ENCODE measurements at regions not wholly inside any gene's neighbourhood (a gene's known extent, or its start where the extent isn't known, plus 50 kb on each side); places are given as distances from the start of the nearest gene placed in this dataset.

DNA sequence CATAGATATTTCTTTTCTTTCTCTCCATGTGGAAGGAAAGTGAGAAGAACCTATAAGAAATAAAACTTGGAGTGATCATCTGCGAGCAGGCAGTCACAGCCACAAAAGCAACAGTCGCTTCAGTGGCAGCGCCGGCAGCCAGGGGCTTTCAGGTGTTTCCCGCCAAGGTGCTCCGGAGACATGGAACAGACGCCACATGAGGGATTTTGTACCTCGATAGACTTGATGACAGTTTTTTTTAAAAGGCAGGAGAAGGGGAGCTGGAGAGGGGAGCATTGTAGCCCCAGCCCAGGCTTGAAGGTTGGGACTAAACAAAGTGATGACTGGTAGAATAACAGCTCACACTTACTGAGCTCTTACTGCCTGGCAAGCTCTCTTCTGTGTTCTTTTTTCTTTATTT, 471.4 kb upstream of the B3GAT1 start:
- no peak for TF ChIP-seq POLR2A (IDR thresholded peaks at IDR 0.05)
- TF ChIP-seq EP300 (IDR thresholded peaks at IDR 0.05): no peak
- TF ChIP-seq, protein P1, sequence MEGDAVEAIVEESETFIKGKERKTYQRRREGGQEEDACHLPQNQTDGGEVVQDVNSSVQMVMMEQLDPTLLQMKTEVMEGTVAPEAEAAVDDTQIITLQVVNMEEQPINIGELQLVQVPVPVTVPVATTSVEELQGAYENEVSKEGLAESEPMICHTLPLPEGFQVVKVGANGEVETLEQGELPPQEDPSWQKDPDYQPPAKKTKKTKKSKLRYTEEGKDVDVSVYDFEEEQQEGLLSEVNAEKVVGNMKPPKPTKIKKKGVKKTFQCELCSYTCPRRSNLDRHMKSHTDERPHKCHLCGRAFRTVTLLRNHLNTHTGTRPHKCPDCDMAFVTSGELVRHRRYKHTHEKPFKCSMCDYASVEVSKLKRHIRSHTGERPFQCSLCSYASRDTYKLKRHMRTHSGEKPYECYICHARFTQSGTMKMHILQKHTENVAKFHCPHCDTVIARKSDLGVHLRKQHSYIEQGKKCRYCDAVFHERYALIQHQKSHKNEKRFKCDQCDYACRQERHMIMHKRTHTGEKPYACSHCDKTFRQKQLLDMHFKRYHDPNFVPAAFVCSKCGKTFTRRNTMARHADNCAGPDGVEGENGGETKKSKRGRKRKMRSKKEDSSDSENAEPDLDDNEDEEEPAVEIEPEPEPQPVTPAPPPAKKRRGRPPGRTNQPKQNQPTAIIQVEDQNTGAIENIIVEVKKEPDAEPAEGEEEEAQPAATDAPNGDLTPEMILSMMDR (IDR thresholded peaks at IDR 0.05): no peak
- WGBS, 2 donors: 65 to 75% methylated on average over 8 of the region's 8 CpGs

DNA sequence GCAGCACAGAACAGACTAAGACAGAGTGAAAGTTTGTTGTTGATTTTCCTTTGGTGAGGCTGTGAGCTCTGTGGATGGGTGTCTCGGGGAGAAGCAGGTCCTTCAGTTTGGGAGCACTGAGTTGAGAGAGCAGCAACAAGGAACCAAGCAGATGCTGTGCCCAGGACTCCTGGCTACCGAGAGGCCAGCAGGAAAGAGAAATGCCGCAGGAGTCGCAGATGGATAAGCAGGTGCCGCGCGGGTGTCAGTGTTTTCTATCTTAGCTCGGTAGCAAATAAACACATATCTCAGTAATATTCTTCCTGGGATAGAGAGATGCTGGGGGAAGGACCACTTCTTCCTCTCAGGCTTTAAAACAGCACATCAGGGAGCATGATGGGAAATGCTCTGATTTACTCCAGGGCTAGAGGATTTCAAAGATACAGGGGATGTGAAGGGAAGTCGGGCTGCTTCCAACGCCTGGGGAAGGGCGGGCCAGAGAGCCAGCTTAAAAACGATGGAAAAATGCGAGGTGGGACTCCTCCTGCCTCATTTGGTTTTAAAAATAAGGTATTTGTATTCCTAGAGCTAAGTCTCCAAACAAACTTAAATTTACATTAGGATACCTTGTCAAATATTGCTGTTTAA, 470.7 kb upstream of the B3GAT1 start:
- H3K27me3 ChIP-seq: no peaks in the 10 kb centered on the region
- no peak overlapping the region for H3K4me3 ChIP-seq
- ATAC-seq (ENCODE audit: low FRiP score in 2 of 2): no peak
- TF ChIP-seq, protein P1 (IDR thresholded peaks at IDR 0.05): no peak
- TF ChIP-seq POLR2A (IDR thresholded peaks at IDR 0.05): no peak
- no peak overlapping the region for H3K27ac ChIP-seq
- no peaks in the 10 kb centered on the region for H3K36me3 ChIP-seq
- H3K9me3 ChIP-seq: no peaks in the 10 kb centered on the region
- DNase-seq: no peak
- WGBS, 2 donors: 65 to 68% methylated on average over 13 of the region's 13 CpGs
- H3K4me1 ChIP-seq: no peaks in the 10 kb centered on the region

More for the DNA sequence above, 471.4 kb upstream of the B3GAT1 start:
- Histone ChIP-seq H3K27me3 (no peaks in the 10 kb centered on the region), H3K36me3 (no peaks in the 10 kb centered on the region), H3K9me3 (no peaks in the 10 kb centered on the region), H3K4me1 (no peaks in the 10 kb centered on the region), H3K4me3 (no peak overlapping the region), H3K27ac (no peak overlapping the region)
- DNase-seq: no peak
- no peak for ATAC-seq (ENCODE audit: low FRiP score in 2 of 2)

DNA sequence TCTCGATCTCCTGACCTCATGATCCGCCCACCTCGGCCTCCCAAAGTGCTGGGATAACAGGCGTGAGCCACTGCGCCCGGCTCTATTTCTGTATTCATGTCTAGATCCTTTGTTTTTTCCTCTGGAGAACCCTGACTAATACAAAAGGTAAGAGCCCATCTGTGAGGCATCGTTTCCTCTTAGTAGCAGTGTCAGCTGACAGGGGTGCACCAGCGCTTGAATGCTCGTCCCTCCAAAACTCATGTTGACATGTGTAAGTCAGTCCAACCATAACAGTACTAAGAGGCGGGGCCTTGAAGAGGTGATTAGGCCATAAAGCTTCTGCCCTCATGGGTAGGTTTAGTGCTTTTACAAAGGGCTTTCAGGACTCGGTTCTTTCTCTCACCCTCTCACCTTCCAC, 470.1 kb upstream of the B3GAT1 start:
- ATAC-seq (ENCODE audit: low FRiP score in 2 of 2) (no peak), DNase-seq (no peak)
- Histone ChIP-seq H3K36me3 (no peaks in the 10 kb centered on the region), H3K4me3 (no peak overlapping the region), H3K27ac (no peak overlapping the region), H3K9me3 (no peaks in the 10 kb centered on the region), H3K4me1 (no peaks in the 10 kb centered on the region), H3K27me3 (no peaks in the 10 kb centered on the region)
- WGBS, 2 donors: 79 to 86% methylated on average over 11 of the region's 11 CpGs
- TF ChIP-seq POLR2A (IDR thresholded peaks at IDR 0.05) (no peak), POLR2AphosphoS5 (IDR thresholded peaks at IDR 0.05) (no peak), EP300 (IDR thresholded peaks at IDR 0.05) (no peak)
- TF ChIP-seq, protein P1 (IDR thresholded peaks at IDR 0.05): no peak

DNA sequence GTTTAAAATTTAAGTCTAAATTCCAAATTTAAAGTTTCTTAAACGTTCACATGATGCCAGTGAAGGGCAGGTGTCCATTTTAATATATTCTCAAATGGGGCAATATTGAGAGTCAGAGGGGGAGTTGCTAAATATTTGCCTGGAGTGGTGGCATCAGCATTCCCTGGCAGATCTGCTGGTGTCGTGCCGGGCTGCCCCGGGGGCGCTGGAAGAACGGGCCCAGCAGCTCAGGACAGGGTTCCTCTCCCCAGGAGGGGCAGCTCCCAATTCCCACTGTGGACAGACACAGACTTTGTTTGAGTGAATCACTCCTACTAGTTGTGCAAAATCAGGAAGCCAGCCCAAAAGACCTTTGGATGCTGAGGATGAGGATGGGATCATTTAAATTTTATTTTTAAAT, 468.7 kb upstream of the B3GAT1 start:
- TF ChIP-seq EP300 (IDR thresholded peaks at IDR 0.05): no peak
- no peak for TF ChIP-seq POLR2AphosphoS5 (IDR thresholded peaks at IDR 0.05)
- TF ChIP-seq, protein P1 (IDR thresholded peaks at IDR 0.05): no peak
- TF ChIP-seq POLR2A (IDR thresholded peaks at IDR 0.05): no peak
- 66 to 77% methylated on average over 3 to 6 of the region's 6 CpGs for WGBS, 2 donors
- no peak overlapping the region for H3K27ac ChIP-seq
- ATAC-seq (ENCODE audit: low FRiP score in 2 of 2) (no peak), DNase-seq (no peak)
- no peak overlapping the region for H3K4me3 ChIP-seq
- no peaks in the 10 kb centered on the region for H3K4me1 ChIP-seq
- H3K9me3 ChIP-seq: no peaks in the 10 kb centered on the region
- no peaks in the 10 kb centered on the region for H3K27me3 ChIP-seq
- no peaks in the 10 kb centered on the region for H3K36me3 ChIP-seq

DNA sequence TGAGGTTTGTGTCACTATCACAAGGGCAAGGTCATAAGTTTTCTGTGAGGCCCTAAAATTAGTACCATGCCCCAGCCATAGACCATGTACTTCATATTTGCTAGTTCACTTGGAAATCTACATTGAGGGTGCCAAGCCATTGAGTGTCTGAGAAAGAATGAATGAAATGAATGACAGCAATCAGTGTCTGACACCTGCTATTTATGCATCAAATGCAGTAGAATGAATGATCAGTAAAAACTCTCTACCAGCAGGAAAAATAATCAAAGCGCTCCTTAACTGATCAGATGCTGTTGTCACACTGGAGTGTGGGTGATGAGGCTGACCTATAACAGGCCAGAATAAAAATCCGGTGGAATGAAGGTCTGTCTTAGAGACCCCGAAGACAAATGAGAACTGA, 467.9 kb upstream of the B3GAT1 start:
- H3K4me1 ChIP-seq: no peaks in the 10 kb centered on the region
- H3K4me3 ChIP-seq: no peak overlapping the region
- H3K36me3 ChIP-seq: no peaks in the 10 kb centered on the region

More for the DNA sequence above, 467.9 kb upstream of the B3GAT1 start:
- Histone ChIP-seq H3K27ac (no peak overlapping the region), H3K27me3 (no peaks in the 10 kb centered on the region), H3K9me3 (no peaks in the 10 kb centered on the region)
- TF ChIP-seq POLR2A (IDR thresholded peaks at IDR 0.05) (no peak), EP300 (IDR thresholded peaks at IDR 0.05) (no peak), POLR2AphosphoS5 (IDR thresholded peaks at IDR 0.05) (no peak)
- TF ChIP-seq, protein P1 (IDR thresholded peaks at IDR 0.05): no peak
- ATAC-seq (ENCODE audit: low FRiP score in 2 of 2) (no peak), DNase-seq (no peak)
- WGBS, 2 donors: 70 to 74% methylated on average over 3 of the region's 3 CpGs
